HEK293 (cell line): ENCODE measurements at regions not wholly inside any gene's neighbourhood (a gene's known extent, or its start where the extent isn't known, plus 50 kb on each side); places are given as distances from the start of the nearest gene placed in this dataset.

Source experiments
- CTCF ChIA-PET: fragments of 350-600 bp; formaldehyde crosslinking; extraction: SDS; loops from one replicate; lab custom pipeline; 2021; ENCODE audit warnings: antibody characterized with exemption; lab: Yijun Ruan, JAX
- POLR2A ChIA-PET: fragments of 300-600 bp; formaldehyde crosslinking; extraction: SDS; loops from one replicate; lab custom pipeline; 2020; ENCODE audit warnings: antibody characterized with exemption, inconsistent platforms; lab: Yijun Ruan, JAX
- H3K27ac ChIP-seq: fragments of 200-500 bp; sonication (Bioruptor generic); 2 replicates; pipeline ENCODE4 v1.5.1; 2014; ENCODE audit warnings: low read depth, low read length, control low read depth, inconsistent platforms; ENCODE audit errors: extremely low read depth
- H3K36me3 ChIP-seq, 2 experiments: fragments of 200-500 bp in 1 of 2; sonication (Bioruptor generic) in 1 of 2; 1 replicate in 1 of 2; 2 replicates in 1 of 2; pipeline ENCODE4 v1.5.1; 2014 to 2017; ENCODE audit warnings: inconsistent platforms in 2 of 2, low read length in 2 of 2; ENCODE audit not compliant: control insufficient read depth in 2 of 2, insufficient read depth in 1 of 2
- H3K4me1 ChIP-seq: fragments of 200-500 bp; sonication (Bioruptor generic); 2 replicates; pipeline ENCODE4 v1.5.1; 2014; ENCODE audit warnings: mild to moderate bottlenecking, low read length, inconsistent platforms; ENCODE audit not compliant: control insufficient read depth, insufficient read depth
- H3K4me3 ChIP-seq: 2 replicates; pipeline ENCODE4 v1.5.1; 2011; ENCODE audit warnings: low read depth, mild to moderate bottlenecking, control low read depth, low read length, moderate library complexity
- H3K9me3 ChIP-seq: fragments of 200-500 bp; sonication (Bioruptor generic); 2 replicates; pipeline ENCODE4 v1.5.1; 2014; ENCODE audit warnings: low read depth, low read length, inconsistent platforms; ENCODE audit not compliant: control insufficient read depth, insufficient read depth
- BCL11A ChIP-seq: fragments of 450-650 bp; formaldehyde crosslinking; IDR thresholded peaks from 2 replicates; pipeline ENCODE4 v1.5.1; 2016; ENCODE audit warnings: low read depth, missing biosample characterization, missing genetic modification characterization
- MEIS1 ChIP-seq: sonication (generic); formaldehyde crosslinking; IDR thresholded peaks from 2 replicates; pipeline ENCODE4 v1.8.1; 2022; ENCODE audit warnings: missing genetic modification reagents, mild to moderate bottlenecking, borderline replicate concordance
- PRDM1 ChIP-seq: fragments of 450-650 bp; formaldehyde crosslinking; IDR thresholded peaks from 2 replicates; pipeline ENCODE4; 2016; ENCODE audit warnings: missing biosample characterization, missing genetic modification characterization
- YY1 ChIP-seq: fragments of 450-650 bp; formaldehyde crosslinking; IDR thresholded peaks from 2 replicates; pipeline ENCODE4 v1.5.1; 2018; ENCODE audit warnings: missing biosample characterization, missing genetic modification characterization
- ZFHX2 ChIP-seq: fragments of 450-650 bp; formaldehyde crosslinking; conservative IDR thresholded peaks from 2 replicates; pipeline ENCODE4 v1.5.1; 2016; ENCODE audit warnings: missing biosample characterization, missing genetic modification characterization
- ZFP3 ChIP-seq: fragments of 450-650 bp; formaldehyde crosslinking; IDR thresholded peaks from 2 replicates; pipeline ENCODE4 v1.5.1; 2016; ENCODE audit warnings: low read depth, missing biosample characterization, missing genetic modification characterization
- ZNF114 ChIP-seq: fragments of 450-650 bp; formaldehyde crosslinking; IDR thresholded peaks from 2 replicates; pipeline ENCODE4 v1.5.0; 2017; ENCODE audit warnings: missing biosample characterization, missing genetic modification characterization
- ZNF140 ChIP-seq: fragments of 450-650 bp; formaldehyde crosslinking; IDR thresholded peaks from 2 replicates; pipeline ENCODE4 v1.5.1; 2016; ENCODE audit warnings: missing biosample characterization, missing genetic modification characterization
- ZNF157 ChIP-seq: fragments of 450-650 bp; formaldehyde crosslinking; IDR thresholded peaks from 2 replicates; pipeline ENCODE4 v1.5.1; 2016; ENCODE audit warnings: missing biosample characterization, missing genetic modification characterization
- ZNF16 ChIP-seq: fragments of 450-650 bp; formaldehyde crosslinking; IDR thresholded peaks from 2 replicates; pipeline ENCODE4 v1.5.1; 2016; ENCODE audit warnings: low read depth, missing biosample characterization, missing genetic modification characterization
- ZNF174 ChIP-seq: fragments of 450-650 bp; formaldehyde crosslinking; IDR thresholded peaks from 2 replicates; pipeline ENCODE4 v1.5.0; 2017; ENCODE audit warnings: missing biosample characterization, mild to moderate bottlenecking, missing genetic modification characterization
- ZNF473 ChIP-seq: fragments of 450-650 bp; formaldehyde crosslinking; IDR thresholded peaks from 2 replicates; pipeline ENCODE4 v1.5.1; 2017; ENCODE audit warnings: missing biosample characterization, missing genetic modification characterization
- ZNF530 ChIP-seq: fragments of 450-650 bp; formaldehyde crosslinking; IDR thresholded peaks from 2 replicates; pipeline ENCODE4 v1.5.1; 2016; ENCODE audit warnings: low read depth, missing biosample characterization, missing genetic modification characterization
- ZNF544 ChIP-seq: fragments of 450-650 bp; formaldehyde crosslinking; IDR thresholded peaks from 2 replicates; pipeline ENCODE4 v1.5.0; 2017; ENCODE audit warnings: missing biosample characterization, missing genetic modification characterization
- ZNF548 ChIP-seq: fragments of 450-650 bp; formaldehyde crosslinking; IDR thresholded peaks from 2 replicates; pipeline ENCODE4 v1.5.1; 2016; ENCODE audit warnings: missing biosample characterization, missing genetic modification characterization
- ZNF561 ChIP-seq: fragments of 450-650 bp; IDR thresholded peaks from 2 replicates; pipeline ENCODE4 v1.5.1; 2018; ENCODE audit warnings: missing biosample characterization, missing genetic modification characterization, borderline replicate concordance
- ZNF621 ChIP-seq: fragments of 450-650 bp; formaldehyde crosslinking; IDR thresholded peaks from 2 replicates; pipeline ENCODE4 v1.5.1; 2017; ENCODE audit warnings: missing biosample characterization, missing genetic modification characterization
- ZNF654 ChIP-seq: fragments of 450-650 bp; formaldehyde crosslinking; IDR thresholded peaks from 2 replicates; pipeline ENCODE4 v1.5.1; 2016; ENCODE audit warnings: low read depth, missing biosample characterization, missing genetic modification characterization
- ZNF792 ChIP-seq: fragments of 450-650 bp; formaldehyde crosslinking; IDR thresholded peaks from 2 replicates; pipeline ENCODE4 v1.5.1; 2016; ENCODE audit warnings: missing biosample characterization, missing genetic modification characterization
- TF ChIP-seq, protein P1 (sequence below): fragments of 450-650 bp; formaldehyde crosslinking; IDR thresholded peaks from 2 replicates; pipeline ENCODE4 v1.5.1; 2016; ENCODE audit warnings: missing biosample characterization, missing genetic modification characterization
- TF ChIP-seq, protein P2 (sequence below): fragments of 450-650 bp; formaldehyde crosslinking; IDR thresholded peaks from 2 replicates; pipeline ENCODE4 v1.5.1; 2016; ENCODE audit warnings: missing biosample characterization, missing genetic modification characterization
- TF ChIP-seq, protein P3 (sequence below): fragments of 450-650 bp; formaldehyde crosslinking; IDR thresholded peaks from 2 replicates; pipeline ENCODE4 v1.5.1; 2017; ENCODE audit warnings: missing biosample characterization, missing genetic modification characterization
- TF ChIP-seq, protein P4 (sequence below): fragments of 450-650 bp; formaldehyde crosslinking; IDR thresholded peaks from 2 replicates; pipeline ENCODE4 v1.5.1; 2016; ENCODE audit warnings: missing biosample characterization, missing genetic modification characterization
- TF ChIP-seq, protein P5 (sequence below): fragments of 450-650 bp; formaldehyde crosslinking; IDR thresholded peaks from 2 replicates; pipeline ENCODE4 v1.5.1; 2016; ENCODE audit warnings: missing biosample characterization, missing genetic modification characterization

- TF ChIP-seq, protein P1, sequence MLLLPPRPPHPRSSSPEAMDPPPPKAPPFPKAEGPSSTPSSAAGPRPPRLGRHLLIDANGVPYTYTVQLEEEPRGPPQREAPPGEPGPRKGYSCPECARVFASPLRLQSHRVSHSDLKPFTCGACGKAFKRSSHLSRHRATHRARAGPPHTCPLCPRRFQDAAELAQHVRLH (tag by site-specific recombination) = no peak
- no peak for TF ChIP-seq ZNF792
- TF ChIP-seq BCL11A (tag by site-specific recombination) = no peak
- TF ChIP-seq ZNF140 (tag by site-specific recombination) = no peak
- no peak for TF ChIP-seq ZNF561 (tag by site-specific recombination)
- no peak for TF ChIP-seq ZNF473 (tag by site-specific recombination)
- no peak for TF ChIP-seq ZNF16 (tag by site-specific recombination)
- H3K27ac ChIP-seq = no peak overlapping the region
- H3K4me3 ChIP-seq = no peak overlapping the region
- no peaks in the 10 kb centered on the region for H3K36me3 ChIP-seq
- no peaks in the 10 kb centered on the region; the same call in 1 of the 2 replicates for H3K9me3 ChIP-seq
- ChIA-PET CTCF (no interaction called here), POLR2A (no interaction called here)
- no peaks in the 10 kb centered on the region for H3K4me1 ChIP-seq
Observed at GRCh38 chrX:95797344-95797743, 887.3 kb upstream of the DIAPH2 start.

DNA sequence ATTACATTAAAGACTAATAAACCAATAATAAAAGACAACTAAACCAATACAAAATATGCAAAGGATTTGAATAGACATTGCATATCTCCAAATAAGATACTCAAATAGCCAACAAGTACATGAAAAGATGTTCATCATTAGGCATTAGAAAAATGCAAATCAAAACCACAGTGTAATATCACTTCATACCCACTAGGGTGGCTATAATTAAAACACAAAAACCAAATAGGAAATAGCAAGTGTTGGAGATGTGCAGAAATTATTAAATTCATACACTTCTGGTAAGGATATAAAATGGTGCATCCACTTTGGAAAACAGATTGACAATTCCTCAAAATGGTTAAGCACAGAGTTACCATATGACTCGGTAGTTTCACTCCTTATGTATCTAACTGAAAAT lies 860.8 kb upstream of the DIAPH2 start:
- CTCF ChIA-PET = interaction anchor here (1.0 kb wide), 1 partner anchor 22 kb away, joined by 4 read pairs; no protein-coding TSS in a partner anchor
- H3K4me1 ChIP-seq = no peaks in the 10 kb centered on the region
- H3K36me3 ChIP-seq = no peaks in the 10 kb centered on the region
- H3K27ac ChIP-seq = no peak overlapping the region
- no peak overlapping the region for H3K4me3 ChIP-seq
- POLR2A ChIA-PET = no interaction called here
- TF ChIP-seq ZNF174 (tag by site-specific recombination) (no peak), ZNF621 (tag by site-specific recombination) (no peak), MEIS1 (no peak), ZNF530 (tag by site-specific recombination) (no peak), ZNF654 (tag by site-specific recombination) (no peak), ZNF114 (tag by site-specific recombination) (no peak), PRDM1 (tag by site-specific recombination) (no peak), ZNF544 (tag by site-specific recombination) (no peak), ZFP3 (tag by site-specific recombination) (no peak), ZNF157 (tag by site-specific recombination) (no peak), ZFHX2 (no peak)
- TF ChIP-seq, protein P1 (tag by site-specific recombination) = no peak
- TF ChIP-seq, protein P2, sequence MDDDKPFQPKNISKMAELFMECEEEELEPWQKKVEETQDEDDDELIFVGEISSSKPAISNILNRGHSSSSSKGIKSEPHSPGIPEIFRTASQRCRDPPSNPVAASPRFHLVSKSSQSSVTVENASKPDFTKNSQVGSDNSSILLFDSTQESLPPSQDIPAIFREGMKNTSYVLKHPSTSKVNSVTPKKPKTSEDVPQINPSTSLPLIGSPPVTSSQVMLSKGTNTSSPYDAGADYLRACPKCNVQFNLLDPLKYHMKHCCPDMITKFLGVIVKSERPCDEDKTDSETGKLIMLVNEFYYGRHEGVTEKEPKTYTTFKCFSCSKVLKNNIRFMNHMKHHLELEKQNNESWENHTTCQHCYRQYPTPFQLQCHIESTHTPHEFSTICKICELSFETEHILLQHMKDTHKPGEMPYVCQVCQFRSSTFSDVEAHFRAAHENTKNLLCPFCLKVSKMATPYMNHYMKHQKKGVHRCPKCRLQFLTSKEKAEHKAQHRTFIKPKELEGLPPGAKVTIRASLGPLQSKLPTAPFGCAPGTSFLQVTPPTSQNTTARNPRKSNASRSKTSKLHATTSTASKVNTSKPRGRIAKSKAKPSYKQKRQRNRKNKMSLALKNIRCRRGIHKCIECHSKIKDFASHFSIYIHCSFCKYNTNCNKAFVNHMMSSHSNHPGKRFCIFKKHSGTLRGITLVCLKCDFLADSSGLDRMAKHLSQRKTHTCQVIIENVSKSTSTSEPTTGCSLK = no peak
- TF ChIP-seq, protein P3, sequence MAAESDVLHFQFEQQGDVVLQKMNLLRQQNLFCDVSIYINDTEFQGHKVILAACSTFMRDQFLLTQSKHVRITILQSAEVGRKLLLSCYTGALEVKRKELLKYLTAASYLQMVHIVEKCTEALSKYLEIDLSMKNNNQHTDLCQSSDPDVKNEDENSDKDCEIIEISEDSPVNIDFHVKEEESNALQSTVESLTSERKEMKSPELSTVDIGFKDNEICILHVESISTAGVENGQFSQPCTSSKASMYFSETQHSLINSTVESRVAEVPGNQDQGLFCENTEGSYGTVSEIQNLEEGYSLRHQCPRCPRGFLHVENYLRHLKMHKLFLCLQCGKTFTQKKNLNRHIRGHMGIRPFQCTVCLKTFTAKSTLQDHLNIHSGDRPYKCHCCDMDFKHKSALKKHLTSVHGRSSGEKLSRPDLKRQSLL (tag by site-specific recombination) = no peak
- H3K9me3 ChIP-seq = no peaks in the 10 kb centered on the region

DNA sequence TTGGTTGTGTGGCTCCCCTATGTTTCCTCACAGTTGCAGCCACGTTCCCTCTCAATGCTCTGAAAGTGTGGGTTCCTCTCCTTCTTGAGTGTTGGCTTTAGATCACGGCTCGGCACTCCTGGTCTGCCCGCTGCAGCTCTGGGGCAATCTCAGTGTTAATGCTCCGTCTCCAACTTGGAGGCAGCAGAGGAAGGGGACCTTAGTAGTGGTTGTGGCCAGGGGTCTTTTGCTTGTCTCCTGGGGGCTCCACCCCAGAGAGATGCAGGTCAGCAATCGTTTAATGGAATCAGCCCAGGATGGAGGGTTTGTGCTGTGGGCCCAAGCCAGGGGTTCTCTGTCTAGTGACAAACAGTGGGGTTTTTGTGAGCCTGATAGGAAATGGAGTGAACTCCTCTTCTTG lies 849.4 kb upstream of the DIAPH2 start:
- H3K9me3 ChIP-seq = no peaks in the 10 kb centered on the region; the same call in none of the 2 replicates
- no peaks in the 10 kb centered on the region for H3K36me3 ChIP-seq
- no peaks in the 10 kb centered on the region for H3K4me1 ChIP-seq
- no peak overlapping the region for H3K4me3 ChIP-seq
- no peak overlapping the region for H3K27ac ChIP-seq
- POLR2A ChIA-PET = no interaction called here
- CTCF ChIA-PET = no interaction called here
- TF ChIP-seq, protein P4, sequence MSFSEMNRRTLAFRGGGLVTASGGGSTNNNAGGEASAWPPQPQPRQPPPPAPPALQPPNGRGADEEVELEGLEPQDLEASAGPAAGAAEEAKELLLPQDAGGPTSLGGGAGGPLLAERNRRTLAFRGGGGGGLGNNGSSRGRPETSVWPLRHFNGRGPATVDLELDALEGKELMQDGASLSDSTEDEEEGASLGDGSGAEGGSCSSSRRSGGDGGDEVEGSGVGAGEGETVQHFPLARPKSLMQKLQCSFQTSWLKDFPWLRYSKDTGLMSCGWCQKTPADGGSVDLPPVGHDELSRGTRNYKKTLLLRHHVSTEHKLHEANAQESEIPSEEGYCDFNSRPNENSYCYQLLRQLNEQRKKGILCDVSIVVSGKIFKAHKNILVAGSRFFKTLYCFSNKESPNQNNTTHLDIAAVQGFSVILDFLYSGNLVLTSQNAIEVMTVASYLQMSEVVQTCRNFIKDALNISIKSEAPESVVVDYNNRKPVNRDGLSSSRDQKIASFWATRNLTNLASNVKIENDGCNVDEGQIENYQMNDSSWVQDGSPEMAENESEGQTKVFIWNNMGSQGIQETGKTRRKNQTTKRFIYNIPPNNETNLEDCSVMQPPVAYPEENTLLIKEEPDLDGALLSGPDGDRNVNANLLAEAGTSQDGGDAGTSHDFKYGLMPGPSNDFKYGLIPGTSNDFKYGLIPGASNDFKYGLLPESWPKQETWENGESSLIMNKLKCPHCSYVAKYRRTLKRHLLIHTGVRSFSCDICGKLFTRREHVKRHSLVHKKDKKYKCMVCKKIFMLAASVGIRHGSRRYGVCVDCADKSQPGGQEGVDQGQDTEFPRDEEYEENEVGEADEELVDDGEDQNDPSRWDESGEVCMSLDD = no peak
- no peak for TF ChIP-seq ZNF548 (tag by site-specific recombination)
- TF ChIP-seq, protein P5, sequence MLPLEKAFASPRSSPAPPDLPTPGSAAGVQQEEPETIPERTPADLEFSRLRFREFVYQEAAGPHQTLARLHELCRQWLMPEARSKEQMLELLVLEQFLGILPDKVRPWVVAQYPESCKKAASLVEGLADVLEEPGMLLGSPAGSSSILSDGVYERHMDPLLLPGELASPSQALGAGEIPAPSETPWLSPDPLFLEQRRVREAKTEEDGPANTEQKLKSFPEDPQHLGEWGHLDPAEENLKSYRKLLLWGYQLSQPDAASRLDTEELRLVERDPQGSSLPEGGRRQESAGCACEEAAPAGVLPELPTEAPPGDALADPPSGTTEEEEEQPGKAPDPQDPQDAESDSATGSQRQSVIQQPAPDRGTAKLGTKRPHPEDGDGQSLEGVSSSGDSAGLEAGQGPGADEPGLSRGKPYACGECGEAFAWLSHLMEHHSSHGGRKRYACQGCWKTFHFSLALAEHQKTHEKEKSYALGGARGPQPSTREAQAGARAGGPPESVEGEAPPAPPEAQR (tag by site-specific recombination) = no peak
- no peak for TF ChIP-seq YY1 (tag by site-specific recombination)
